H1 (cell line): ENCODE measurements at regions not wholly inside any gene's neighbourhood (a gene's known extent, or its start where the extent isn't known, plus 50 kb on each side); places are given as distances from the start of the nearest gene placed in this dataset.

Experiments used
- CTCF ChIA-PET: fragments of 300-600 bp; sonication (Branson Sonifier 250); formaldehyde crosslinking; loops from one replicate; lab custom pipeline; 2021; ENCODE audit not compliant: partially characterized antibody; lab: Charles Lee
- POLR2A ChIA-PET: fragments of 300-600 bp; sonication (Branson Sonifier 250); formaldehyde crosslinking; loops from one replicate; lab custom pipeline; 2021; ENCODE audit warnings: inconsistent platforms; ENCODE audit not compliant: partially characterized antibody; lab: Charles Lee
- DNase-seq, 2 experiments: peaks; one replicate each; pipeline versions ENCODE4 v3.0.0 to v3.0.0-alpha.2; 2010 to 2022; ENCODE audit warnings: low spot score in 2 of 2, low read depth in 1 of 2, mixed read lengths in 1 of 2
- FAIRE-seq: peaks from 2 replicates; lab custom pipeline; 2011; peaks lifted over from hg19 to GRCh38; lab: Jason Lieb, UNC
- H2AFZ ChIP-seq: 2 replicates; pipeline ENCODE4 v1.8.1; 2012; ENCODE audit warnings: low read length, inconsistent platforms
- H2AK5ac ChIP-seq: 2 replicates; pipeline ENCODE4 v1.6.1; 2013; ENCODE audit warnings: low read depth, low read length
- H2BK120ac ChIP-seq: replicated peaks from 2 replicates; pipeline ENCODE3; 2013; ENCODE audit warnings: low read depth, low read length, inconsistent platforms
- H2BK12ac ChIP-seq: 2 replicates; pipeline ENCODE4 v1.6.1; 2013; ENCODE audit warnings: low read depth, low read length
- H2BK15ac ChIP-seq: 2 replicates; pipeline ENCODE4 v1.6.1; 2013; ENCODE audit warnings: low read length
- H2BK20ac ChIP-seq: 2 replicates; pipeline ENCODE4 v1.6.1; 2013; ENCODE audit warnings: low read length
- H2BK5ac ChIP-seq: 2 replicates; pipeline ENCODE4 v1.6.1; 2013; ENCODE audit warnings: low read depth, low read length
- H3K14ac ChIP-seq: 2 replicates; pipeline ENCODE4 v1.6.1; 2013; ENCODE audit warnings: inconsistent platforms; ENCODE audit not compliant: insufficient read length
- H3K18ac ChIP-seq: 2 replicates; pipeline ENCODE4 v1.6.1; 2013; ENCODE audit warnings: low read length; ENCODE audit errors: extremely low read depth
- H3K23ac ChIP-seq: 2 replicates; pipeline ENCODE4 v1.6.1; 2013; ENCODE audit warnings: inconsistent platforms; ENCODE audit not compliant: insufficient read length
- H3K23me2 ChIP-seq: 2 replicates; pipeline ENCODE4 v1.6.1; 2013; ENCODE audit warnings: low read depth, low read length
- H3K27ac ChIP-seq: 2 replicates; pipeline ENCODE4 v1.6.1; 2011; ENCODE audit warnings: low read depth, low read length, inconsistent platforms
- H3K27me3 ChIP-seq, 4 experiments: replicated peaks in 1 of 4; 1 replicate in 1 of 4; 2 replicates in 3 of 4; pipeline versions ENCODE4 v1.6.1 to v1.8.1; 2011 to 2013; ENCODE audit warnings: low read length in 3 of 4, mild to moderate bottlenecking in 3 of 4, inconsistent platforms in 2 of 4, mixed read lengths in 2 of 4, moderate library complexity in 1 of 4; ENCODE audit not compliant: control insufficient read depth in 3 of 4, insufficient read depth in 3 of 4; ENCODE audit errors: extremely low read depth in 1 of 4
- H3K36me3 ChIP-seq, 4 experiments: 2 replicates each; pipeline versions ENCODE4 v1.6.1 to v1.8.1; 2011 to 2013; ENCODE audit warnings: mild to moderate bottlenecking in 4 of 4, low read length in 3 of 4, moderate library complexity in 2 of 4, control low read depth in 1 of 4, inconsistent platforms in 1 of 4; ENCODE audit not compliant: insufficient read depth in 4 of 4, control insufficient read depth in 2 of 4
- H3K4ac ChIP-seq: replicated peaks from 2 replicates; pipeline ENCODE3; 2013; ENCODE audit warnings: low read length, low read depth, mixed read lengths, inconsistent platforms; ENCODE audit not compliant: insufficient read length
- H3K4me1 ChIP-seq, 4 experiments: replicated peaks in 1 of 4; 1 replicate in 1 of 4; 2 replicates in 3 of 4; pipeline versions ENCODE4 v1.6.1 to v1.8.1; 2011 to 2013; ENCODE audit warnings: low read length in 3 of 4, inconsistent platforms in 2 of 4, mixed read lengths in 1 of 4; ENCODE audit not compliant: insufficient read depth in 4 of 4, control insufficient read depth in 3 of 4
- H3K4me2 ChIP-seq, 2 experiments: 2 replicates each; pipeline versions ENCODE4 v1.6.1 to v1.8.1; 2011 to 2013; ENCODE audit warnings: low read depth in 2 of 2, low read length in 2 of 2, control low read depth in 1 of 2, inconsistent platforms in 1 of 2, mild to moderate bottlenecking in 1 of 2; ENCODE audit not compliant: insufficient read depth in 1 of 2
- H3K4me3 ChIP-seq, 4 experiments: fragments of 200-600, 300-600 bp in 1 of 4; sonication (generic), shearing (Covaris generic), sonication (Bioruptor Twin) in 1 of 4; 2 replicates each; pipeline versions ENCODE4 v1.5.1 to v1.8.1; 2011 to 2016; ENCODE audit warnings: low read length in 4 of 4, low read depth in 3 of 4, control low read depth in 2 of 4, inconsistent platforms in 2 of 4, mild to moderate bottlenecking in 2 of 4, mixed read lengths in 1 of 4, moderate library complexity in 1 of 4; ENCODE audit not compliant: insufficient read depth in 2 of 4; ENCODE audit errors: extremely low read depth in 1 of 4
- H3K56ac ChIP-seq: replicated peaks from 2 replicates; pipeline ENCODE3; 2013; ENCODE audit warnings: low read depth, mild to moderate bottlenecking, mixed read lengths, low read length, inconsistent platforms; ENCODE audit not compliant: insufficient read length
- H3K79me1 ChIP-seq: 2 replicates; pipeline ENCODE4 v1.6.1; 2013; ENCODE audit warnings: low read depth, low read length, control low read depth
- H3K79me2 ChIP-seq, 2 experiments: 2 replicates each; pipeline versions ENCODE4 v1.6.1 to v1.8.1; 2012 to 2013; ENCODE audit warnings: low read length in 2 of 2, mild to moderate bottlenecking in 2 of 2, inconsistent platforms in 1 of 2; ENCODE audit not compliant: insufficient read depth in 2 of 2, control insufficient read depth in 1 of 2
- H3K9ac ChIP-seq, 4 experiments: replicated peaks in 1 of 4; 1 replicate in 1 of 4; 2 replicates in 3 of 4; pipeline versions ENCODE4 v1.6.1 to v1.8.1; 2011 to 2013; ENCODE audit warnings: low read depth in 3 of 4, low read length in 3 of 4, control low read depth in 2 of 4, mild to moderate bottlenecking in 2 of 4, moderate library complexity in 2 of 4, inconsistent platforms in 1 of 4; ENCODE audit errors: extremely low read depth in 1 of 4
- H3K9me3 ChIP-seq, 2 experiments: 2 replicates each; pipeline versions ENCODE4 v1.6.1 to v1.8.1; 2012 to 2013; ENCODE audit warnings: mild to moderate bottlenecking in 2 of 2, moderate library complexity in 2 of 2, control low read depth in 1 of 2, inconsistent platforms in 1 of 2, low read depth in 1 of 2, low read length in 1 of 2, mixed read lengths in 1 of 2; ENCODE audit not compliant: insufficient read depth in 2 of 2
- H4K20me1 ChIP-seq, 2 experiments: replicated peaks in 1 of 2; 2 replicates each; pipeline versions ENCODE3 to v1.8.1; 2011 to 2013; ENCODE audit warnings: inconsistent platforms in 2 of 2, low read length in 2 of 2, mild to moderate bottlenecking in 1 of 2; ENCODE audit not compliant: insufficient read depth in 2 of 2, control insufficient read depth in 1 of 2
- H4K5ac ChIP-seq: 2 replicates; pipeline ENCODE4 v1.6.1; 2013; ENCODE audit warnings: low read length, low read depth, mixed read lengths, inconsistent platforms; ENCODE audit not compliant: insufficient read length
- H4K8ac ChIP-seq: 2 replicates; pipeline ENCODE4 v1.8.0; 2013; ENCODE audit warnings: mild to moderate bottlenecking, moderate library complexity, low read length, inconsistent platforms; ENCODE audit not compliant: insufficient read depth; ENCODE audit errors: extremely low read depth
- H4K91ac ChIP-seq: replicated peaks from 2 replicates; pipeline ENCODE3; 2013; ENCODE audit warnings: low read length, mixed read lengths, inconsistent platforms; ENCODE audit not compliant: insufficient read length
- ATF3 ChIP-seq: IDR thresholded peaks from 2 replicates; pipeline ENCODE4 v1.6.1; 2011; ENCODE audit warnings: low read depth, mild to moderate bottlenecking, low read length; ENCODE audit not compliant: insufficient read depth
- BACH1 ChIP-seq: IDR thresholded peaks from 2 replicates; pipeline ENCODE4 v1.6.1; 2012; ENCODE audit warnings: low read length, improper control_type of control experiment
- CBX5 ChIP-seq: fragments of 300-800, 300-1000 bp; sonication (generic); IDR thresholded peaks from 2 replicates; pipeline ENCODE4 v1.7.1; 2016; ENCODE audit warnings: antibody characterized with exemption, low read length, low read depth
- CEBPB ChIP-seq: IDR thresholded peaks from 2 replicates; pipeline ENCODE4 v1.6.1; 2012; ENCODE audit warnings: low read depth, low read length
- E2F6 ChIP-seq: IDR thresholded peaks from 2 replicates; pipeline ENCODE4 v1.6.1; 2012; ENCODE audit warnings: inconsistent platforms
- HDAC2 ChIP-seq, 2 experiments: fragments of 300-600 bp in 1 of 2; sonication (generic) in 1 of 2; IDR thresholded peaks; 2 replicates each; pipeline ENCODE4 v1.6.1; 2011 to 2012; ENCODE audit warnings: low read depth in 2 of 2, low read length in 2 of 2, mild to moderate bottlenecking in 2 of 2, moderate library complexity in 2 of 2, borderline replicate concordance in 1 of 2, inconsistent platforms in 1 of 2
- HDAC6 ChIP-seq: IDR thresholded peaks from one replicate; pipeline ENCODE4 v1.7.1; 2012; ENCODE audit warnings: low read depth, mild to moderate bottlenecking, inconsistent platforms, low read length, moderate library complexity
- KDM4A ChIP-seq: IDR thresholded peaks from one replicate; pipeline ENCODE4 v1.7.1; 2012; ENCODE audit warnings: low read depth, mild to moderate bottlenecking, moderate library complexity, low read length, inconsistent platforms; ENCODE audit not compliant: severe bottlenecking
- MAFK ChIP-seq: IDR thresholded peaks from 2 replicates; pipeline ENCODE4 v1.6.1; 2012; ENCODE audit warnings: low read depth, mild to moderate bottlenecking, improper control_type of control experiment, low read length
- POU5F1 ChIP-seq: IDR thresholded peaks from 2 replicates; pipeline ENCODE4 v1.6.1; 2011; ENCODE audit warnings: low read depth, mild to moderate bottlenecking, low read length, moderate library complexity
- RFX5 ChIP-seq: IDR thresholded peaks from 2 replicates; pipeline ENCODE4 v1.6.1; 2011; ENCODE audit warnings: low read depth, low read length, improper control_type of control experiment, borderline replicate concordance
- SIX5 ChIP-seq: IDR thresholded peaks from 2 replicates; pipeline ENCODE4 v1.6.1; 2011; ENCODE audit warnings: mild to moderate bottlenecking, low read depth, low read length
- SP4 ChIP-seq: IDR thresholded peaks from 2 replicates; pipeline ENCODE4 v1.6.1; 2012; ENCODE audit warnings: low read length, inconsistent platforms
- TAF1 ChIP-seq: IDR thresholded peaks from 2 replicates; pipeline ENCODE4 v1.6.1; 2011; ENCODE audit warnings: mild to moderate bottlenecking, low read depth, low read length
- TAF7 ChIP-seq: optimal IDR thresholded peaks from 2 replicates; pipeline ENCODE3; 2011; ENCODE audit warnings: low read depth, mild to moderate bottlenecking, inconsistent platforms, low read length, moderate library complexity, borderline replicate concordance
- WGBS, 2 experiments: shearing (Covaris generic) in 1 of 2; methylation state at CpG; one replicate each; pipeline versions ENCODE4 v1.1.6 to v1.1.7; 2013 to 2015; ENCODE audit warnings: low lambda C conversion rate in 2 of 2, mixed read lengths in 2 of 2, inconsistent platforms in 1 of 2, low coverage in 1 of 2, missing lambda C conversion rate in 1 of 2; ENCODE audit not compliant: insufficient replicate concordance in 2 of 2, insufficient coverage in 1 of 2, insufficient read length in 1 of 2; ENCODE audit errors: extremely low coverage in 1 of 2, missing lambda C conversion rate in 1 of 2; 5-methylcytosine and 5-hydroxymethylcytosine counted together

- H2AFZ ChIP-seq: no peak overlapping the region
- CTCF ChIA-PET: interaction anchor here (1.1 kb wide), 1 partner anchor 11 kb away, joined by 3 read pairs; no protein-coding TSS in a partner anchor
- TF ChIP-seq TAF7 (no peak), SIX5 (no peak), ATF3 (no peak), BACH1 (no peak), TAF1 (no peak), POU5F1 (no peak), CEBPB (no peak), CBX5 (no peak), HDAC2 (IDR thresholded peaks at IDR 0.05; ENCODE audit: borderline replicate concordance in 1 of 2, low read depth in 2 of 2, low read length in 2 of 2) (no peak), KDM4A (no peak), E2F6 (no peak), HDAC6 (no peak), MAFK (no peak), SP4 (no peak), RFX5 (no peak)
Measured at GRCh38 chr2:139909136-139909535, 1128.9 kb upstream of the NXPH2 start.

More at GRCh38 chr2:139909136-139909535, 1128.9 kb upstream of the NXPH2 start:
- no peak overlapping the region for H3K23ac ChIP-seq
- no peak overlapping the region for H4K8ac ChIP-seq
- no peak overlapping the region for H2AK5ac ChIP-seq
- H3K27me3 ChIP-seq: no peaks in the 10 kb centered on the region
- no peaks in the 10 kb centered on the region for H3K9me3 ChIP-seq
- H3K4me2 ChIP-seq: no peak overlapping the region
- no peak overlapping the region for H2BK15ac ChIP-seq
- H3K4me3 ChIP-seq: no peak overlapping the region
- H3K4me1 ChIP-seq: no peaks in the 10 kb centered on the region
- H4K91ac ChIP-seq: no peak overlapping the region
- H3K56ac ChIP-seq: no peak overlapping the region
- no peak overlapping the region for H3K14ac ChIP-seq
- DNase-seq (no peak), FAIRE-seq (no peak)
- H4K20me1 ChIP-seq: no peaks in the 10 kb centered on the region
- no peak overlapping the region for H2BK5ac ChIP-seq
- 83% methylated on average over 3 of the region's 3 CpGs; no CpG with 5 or more reads in 1 of the 2 experiments for WGBS, 2 experiments
- H2BK120ac ChIP-seq: no peak overlapping the region
- H3K36me3 ChIP-seq: no peaks in the 10 kb centered on the region
- no peak overlapping the region for H2BK20ac ChIP-seq
- no peaks in the 10 kb centered on the region; the same call in 1 of the 2 replicates for H3K23me2 ChIP-seq
- no peaks in the 10 kb centered on the region for H3K79me2 ChIP-seq
- H3K4ac ChIP-seq: no peak overlapping the region
- H2BK12ac ChIP-seq: no peak overlapping the region
- no peak overlapping the region for H3K9ac ChIP-seq
- H3K18ac ChIP-seq: no peak overlapping the region
- POLR2A ChIA-PET: no interaction called here
- H3K79me1 ChIP-seq: no peaks in the 10 kb centered on the region
- H3K27ac ChIP-seq: no peak overlapping the region
- no peak overlapping the region for H4K5ac ChIP-seq
